ENCODE measurements at regions not wholly inside any gene's neighbourhood (a gene's known extent, or its start where the extent isn't known, plus 50 kb on each side); places are given as distances from the start of the nearest gene placed in this dataset.

GRCh38 chr9:26058111-26058895 lies 380.1 kb upstream of the TUSC1 start:
- DNase-seq (ENCODE audit: low read depth): no peak

- no peak for DNase-seq (ENCODE audit: low read depth)
Observed at GRCh38 chr9:26057050-26057449, 378.8 kb upstream of the TUSC1 start.

GRCh38 chr9:26054600-26055520 lies 376.6 kb upstream of the TUSC1 start:
- no peak for DNase-seq (ENCODE audit: low read depth)

GRCh38 chr9:26053954-26054353 lies 375.7 kb upstream of the TUSC1 start:
- DNase-seq (ENCODE audit: low read depth): no peak

- DNase-seq (ENCODE audit: low read depth): no peak
Observed at GRCh38 chr9:26043431-26043830, 365.2 kb upstream of the TUSC1 start.

GRCh38 chr9:26034786-26035185 lies 356.5 kb upstream of the TUSC1 start:
- no peak for DNase-seq (ENCODE audit: low read depth)

- no peak for DNase-seq (ENCODE audit: low read depth)
Observed at GRCh38 chr9:26033336-26033735, 355.1 kb upstream of the TUSC1 start.

- DNase-seq (ENCODE audit: low read depth): no peak
Observed at GRCh38 chr9:26026423-26027100, 348.3 kb upstream of the TUSC1 start.

- DNase-seq (ENCODE audit: low read depth): no peak
Observed at GRCh38 chr9:26013199-26013598, 335.0 kb upstream of the TUSC1 start.

DNA sequence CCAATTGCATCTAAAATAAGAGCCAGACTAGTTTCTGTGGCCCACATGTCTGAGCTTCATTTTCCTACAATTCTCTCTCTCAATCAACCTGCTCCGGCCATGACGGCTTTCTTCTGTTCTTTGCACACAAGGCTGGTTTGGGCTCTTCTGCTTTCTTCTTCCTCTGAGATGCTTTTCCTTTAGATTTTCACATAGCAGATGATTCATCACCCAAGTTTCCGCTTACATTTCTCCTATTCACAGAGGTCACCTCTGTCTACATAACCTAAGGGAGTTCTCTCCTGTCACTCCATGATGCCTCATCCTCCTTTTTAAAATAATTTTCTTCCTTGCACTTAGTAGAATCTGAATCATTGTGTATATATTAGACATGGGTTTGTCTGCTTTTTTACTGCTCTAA lies 334.6 kb upstream of the TUSC1 start:
- peak; percentile 10 for DNase-seq (ENCODE audit: low read depth)

GRCh38 chr9:25994605-25995004 lies 316.4 kb upstream of the TUSC1 start:
- DNase-seq (ENCODE audit: low read depth): no peak

GRCh38 chr9:25990376-25990775 lies 312.1 kb upstream of the TUSC1 start:
- no peak for DNase-seq (ENCODE audit: low read depth)

GRCh38 chr9:25975667-25976066 lies 297.4 kb upstream of the TUSC1 start:
- no peak for DNase-seq (ENCODE audit: low read depth)

DNA sequence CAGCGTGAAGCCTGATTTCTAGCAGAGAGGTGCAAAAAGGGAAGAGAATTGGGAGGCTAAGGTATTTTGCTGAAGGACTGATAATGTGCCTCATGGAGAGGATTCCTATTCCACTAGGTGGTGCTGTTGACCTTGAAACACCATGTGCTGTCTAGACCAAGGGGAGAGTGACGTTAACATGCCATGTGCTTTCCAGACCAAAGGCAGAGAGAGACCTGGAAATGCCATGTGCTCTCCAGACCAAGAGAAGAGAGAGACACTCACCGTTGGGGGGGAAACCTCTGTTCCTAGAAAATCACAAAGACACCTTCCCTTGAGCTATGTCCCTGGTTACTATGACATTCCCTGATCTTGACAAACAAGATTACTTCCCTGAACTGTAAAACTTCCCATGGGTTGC lies 286.0 kb upstream of the TUSC1 start:
- DNase-seq (ENCODE audit: low read depth): peak; percentile 74

DNA sequence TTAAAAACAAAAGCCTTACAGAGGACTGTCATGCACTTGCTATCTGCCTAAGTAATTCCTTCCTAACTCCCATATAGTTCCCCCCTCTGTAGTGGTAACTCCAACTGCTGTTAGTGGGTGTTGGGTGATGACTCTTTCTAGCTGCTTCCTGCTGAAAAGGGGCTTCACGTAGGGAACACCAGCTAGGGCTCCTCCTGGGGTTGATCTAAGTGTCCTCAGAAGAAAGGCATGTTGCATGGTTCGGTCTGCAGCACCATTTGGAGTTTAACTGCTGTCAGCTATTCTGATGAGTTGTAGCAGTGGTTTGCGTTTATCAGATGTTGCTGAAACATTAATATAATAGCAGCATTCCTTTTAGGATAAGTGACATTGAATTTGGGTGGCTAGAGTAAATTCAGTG lies 281.9 kb upstream of the TUSC1 start:
- DNase-seq (ENCODE audit: low read depth): no peak

GRCh38 chr9:25954209-25954608 lies 276.0 kb upstream of the TUSC1 start:
- DNase-seq (ENCODE audit: low read depth): no peak

DNA sequence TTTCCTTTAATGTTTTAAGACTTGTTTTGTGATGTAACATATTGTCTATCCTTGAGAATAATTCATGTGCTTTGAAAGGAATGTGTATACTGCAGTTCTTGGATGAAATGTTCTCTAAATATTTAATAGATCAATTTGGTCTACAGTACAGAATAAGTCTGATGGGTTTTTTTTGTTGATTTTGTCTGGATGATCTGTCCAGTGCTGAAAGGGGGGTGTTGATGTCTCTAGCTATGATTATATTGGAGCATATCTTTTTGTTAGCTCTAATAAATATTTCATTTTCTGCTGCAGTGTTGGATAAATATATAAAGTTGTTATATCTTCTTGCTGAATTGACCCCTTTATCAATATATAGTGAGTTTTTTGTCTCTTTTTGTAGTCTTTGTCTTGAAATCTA lies 269.9 kb upstream of the TUSC1 start:
- DNase-seq (ENCODE audit: low read depth): no peak

- no peak for DNase-seq (ENCODE audit: low read depth)
Observed at GRCh38 chr9:25939126-25939525, 260.9 kb upstream of the TUSC1 start.

GRCh38 chr9:25936031-25936430 lies 257.8 kb upstream of the TUSC1 start:
- no peak for DNase-seq (ENCODE audit: low read depth)

- DNase-seq (ENCODE audit: low read depth): no peak
Observed at GRCh38 chr9:25935188-25935587, 256.9 kb upstream of the TUSC1 start.

DNA sequence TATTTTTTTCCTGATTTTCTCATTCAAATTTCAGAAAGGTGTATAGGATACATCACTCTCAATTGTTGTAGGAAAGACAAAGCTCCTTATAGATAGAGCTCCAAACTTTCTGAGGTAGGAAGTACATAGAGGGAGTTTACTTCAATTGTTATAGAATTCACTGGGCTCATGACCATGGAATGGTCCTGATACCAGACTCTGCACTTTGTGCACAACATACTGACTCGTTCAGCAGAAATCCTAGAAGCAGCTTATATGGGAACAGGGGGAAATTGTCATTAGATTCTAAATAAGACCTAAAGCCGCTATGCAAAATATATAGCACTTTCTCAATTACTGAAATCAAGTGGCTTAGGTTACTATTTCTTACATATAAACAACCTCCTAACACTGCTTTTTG lies 240.5 kb upstream of the TUSC1 start:
- no peak for DNase-seq (ENCODE audit: low read depth)

GRCh38 chr9:25917731-25918362 lies 239.6 kb upstream of the TUSC1 start:
- DNase-seq (ENCODE audit: low read depth): no peak

All from GM04504 (cell line).